ENCODE measurements at regions not wholly inside any gene's neighbourhood (a gene's known extent, or its start where the extent isn't known, plus 50 kb on each side); places are given as distances from the start of the nearest gene placed in this dataset.

- TF ChIP-seq CTCF (IDR thresholded peaks at IDR 0.05) (no peak), POLR2A (IDR thresholded peaks at IDR 0.05) (no peak), POLR2AphosphoS5 (IDR thresholded peaks at IDR 0.05) (no peak)
These were observed 924.5 kb upstream of the PRR20A start for GRCh38 chr13:56216221-56216620.

Data from sigmoid colon (tissue), 4 donors.